ENCODE measurements at regions not wholly inside any gene's neighbourhood (a gene's known extent, or its start where the extent isn't known, plus 50 kb on each side); places are given as distances from the start of the nearest gene placed in this dataset.

DNA sequence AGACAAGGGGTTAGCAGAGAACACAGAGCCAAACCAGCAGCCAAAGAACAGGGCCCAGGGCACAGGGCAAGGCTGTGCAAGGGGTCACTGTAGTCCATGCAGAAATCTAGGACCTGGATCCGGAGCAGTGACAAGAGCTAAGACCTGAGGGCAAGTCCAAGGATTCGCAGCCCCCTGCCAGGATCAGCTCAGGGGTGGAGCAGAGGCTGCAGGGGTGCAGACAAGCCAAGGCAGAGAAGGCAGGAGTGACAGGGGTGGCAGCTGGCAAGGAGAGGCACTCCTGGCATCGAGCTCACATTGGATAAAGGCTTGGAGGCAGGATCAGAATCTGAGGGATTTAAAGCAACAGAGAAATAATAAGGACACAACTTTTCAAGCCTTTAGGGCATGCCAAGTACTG is 80.7 kb upstream of the NANOS1 start:
- no peak for TF ChIP-seq CTCF (optimal IDR thresholded peaks at IDR 0.05 in 1 of 3, IDR thresholded peaks at IDR 0.05 in 1 of 3, conservative IDR thresholded peaks at IDR 0.05 in 1 of 3; ENCODE audit: extremely low read depth in 1 of 3, insufficient read depth in 2 of 3, low read length in 3 of 3)
- no peak for TF ChIP-seq EZH2 (IDR thresholded peaks at IDR 0.05; ENCODE audit: low read length)

All from keratinocyte (primary cell).